ENCODE measurements at regions not wholly inside any gene's neighbourhood (a gene's known extent, or its start where the extent isn't known, plus 50 kb on each side); places are given as distances from the start of the nearest gene placed in this dataset.

DNA sequence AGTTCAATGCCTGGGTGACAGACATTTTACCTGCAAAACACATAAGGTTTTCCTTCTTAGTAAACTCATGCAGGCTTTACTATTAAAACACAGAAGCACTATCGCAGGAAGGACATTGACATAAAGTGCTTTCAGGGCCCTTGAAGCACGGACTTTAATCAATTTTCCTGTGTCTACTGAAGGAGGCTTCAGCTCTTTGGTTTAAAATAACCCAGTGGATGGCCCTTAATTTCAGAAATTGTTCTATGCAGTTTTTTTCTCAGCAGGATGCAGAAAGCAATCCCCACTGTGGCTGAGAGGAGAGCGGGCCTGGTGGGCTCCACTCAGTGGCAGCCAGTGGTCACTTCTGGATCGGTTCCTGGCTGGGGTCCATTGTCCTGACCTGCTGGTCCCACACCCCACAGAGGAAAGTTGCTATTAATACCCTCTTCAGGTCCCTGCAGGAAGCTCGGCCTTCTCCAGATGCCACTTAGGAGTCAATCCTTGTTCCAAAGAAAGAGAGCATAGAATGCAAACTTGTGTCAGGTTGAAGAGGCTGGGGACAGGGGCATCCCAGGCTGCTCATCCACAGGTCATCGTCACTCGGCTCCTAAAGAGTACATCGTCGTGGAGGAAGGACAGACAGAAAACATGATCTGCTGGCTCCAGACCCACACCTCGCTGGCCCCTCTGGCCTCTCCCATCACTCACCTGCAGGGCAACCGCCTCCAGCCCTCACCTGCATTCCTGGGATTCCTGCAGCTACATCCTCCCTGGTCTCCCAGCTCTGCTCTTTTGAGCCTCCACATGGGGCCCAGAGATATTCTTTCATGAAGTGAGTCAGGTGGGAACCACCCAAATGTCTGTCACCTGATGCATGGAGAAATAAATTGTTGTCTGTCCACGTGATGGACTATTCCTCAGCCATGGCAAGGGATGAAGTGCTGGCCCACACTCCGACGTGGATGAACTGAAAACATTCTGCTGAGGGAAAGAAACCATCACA lies 153.1 kb downstream of the PSMG1 start:
- Mint-ChIP-seq H3K27me3 (peaks cover 27 to 55% of the 10 kb centered on the region in 2 donors), H3K9me3 (no peaks in the 10 kb centered on the region)

DNA sequence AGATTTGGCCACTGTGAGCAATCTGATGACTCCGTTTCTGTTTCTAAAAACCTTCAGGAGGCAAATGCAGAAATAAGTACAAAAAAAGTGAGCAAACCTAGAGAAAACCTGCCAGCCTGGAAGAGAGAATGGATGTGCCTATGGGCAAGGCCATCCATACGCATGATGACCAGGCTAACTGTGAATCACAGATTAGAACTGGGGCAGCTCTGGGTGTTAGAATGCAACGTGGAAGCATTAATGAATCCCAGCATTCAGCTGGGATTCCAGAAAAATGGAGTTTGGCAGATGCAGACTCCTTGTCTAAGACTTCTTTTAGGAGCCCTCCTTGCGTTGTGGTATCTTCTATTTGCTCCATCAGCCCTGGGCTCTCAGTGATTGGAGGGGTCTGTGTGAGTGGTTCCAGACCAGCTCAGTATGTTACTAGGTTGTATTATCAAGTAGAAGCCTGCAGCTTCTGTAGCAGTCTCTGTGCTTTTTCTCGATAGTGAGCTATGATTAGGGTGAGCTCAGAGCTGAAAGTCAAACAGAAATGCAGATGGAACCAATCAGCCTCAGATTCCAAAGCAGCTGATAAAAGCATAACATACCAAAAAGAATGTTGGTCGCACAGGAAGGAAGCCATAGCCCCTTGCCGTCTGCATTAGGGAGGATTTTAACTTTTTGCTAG lies 154.0 kb downstream of the PSMG1 start:
- Mint-ChIP-seq H3K4me3 (no peak overlapping the region), H3K36me3 (ENCODE audit: insufficient read depth) (peaks cover 3% of the 10 kb centered on the region), H3K27me3 (peaks cover 26 to 51% of the 10 kb centered on the region in 2 donors), H3K9me3 (no peaks in the 10 kb centered on the region), H3K4me1 (ENCODE audit: low read depth in 2 of 2) (no peaks in the 10 kb centered on the region), H3K27ac (no peak overlapping the region)
- no peak for DNase-seq
- ATAC-seq (replicated peaks): no peak

More for the DNA sequence above, 153.1 kb downstream of the PSMG1 start:
- ATAC-seq (replicated peaks) (no peak), DNase-seq (no peak)
- no peaks in the 10 kb centered on the region for H3K4me1 Mint-ChIP-seq (ENCODE audit: low read depth in 2 of 2)
- no peak overlapping the region for H3K4me3 Mint-ChIP-seq
- peaks cover 3% of the 10 kb centered on the region for H3K36me3 Mint-ChIP-seq (ENCODE audit: insufficient read depth)
- no peak overlapping the region for H3K27ac Mint-ChIP-seq

DNA sequence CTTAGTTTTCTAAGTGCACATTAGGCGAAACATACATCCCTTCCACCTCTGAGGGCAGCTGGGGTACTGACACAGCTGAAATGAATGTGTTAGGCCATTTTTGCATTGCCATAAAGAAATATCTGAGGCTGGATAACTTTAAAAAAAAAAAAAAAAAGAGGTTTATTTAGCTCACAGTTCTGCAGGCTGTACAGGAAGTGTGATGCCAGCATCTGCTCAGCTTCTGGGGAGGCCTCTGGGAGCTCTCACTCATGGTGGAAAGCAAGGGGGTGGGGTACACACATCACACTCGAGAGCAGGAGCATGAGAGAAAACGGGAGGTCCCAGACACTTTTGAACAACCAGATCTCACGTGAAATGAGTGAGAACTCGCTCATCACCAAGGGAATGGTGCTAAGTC lies 158.1 kb downstream of the PSMG1 start:
- no peak for DNase-seq
- Mint-ChIP-seq H3K9me3 (no peaks in the 10 kb centered on the region), H3K4me1 (ENCODE audit: low read depth in 2 of 2) (no peaks in the 10 kb centered on the region), H3K36me3 (ENCODE audit: insufficient read depth) (peaks cover 3% of the 10 kb centered on the region), H3K27me3 (peaks cover 16 to 51% of the 10 kb centered on the region in 2 donors), H3K27ac (no peak overlapping the region), H3K4me3 (no peak overlapping the region)
- no peak for ATAC-seq (replicated peaks)

DNA sequence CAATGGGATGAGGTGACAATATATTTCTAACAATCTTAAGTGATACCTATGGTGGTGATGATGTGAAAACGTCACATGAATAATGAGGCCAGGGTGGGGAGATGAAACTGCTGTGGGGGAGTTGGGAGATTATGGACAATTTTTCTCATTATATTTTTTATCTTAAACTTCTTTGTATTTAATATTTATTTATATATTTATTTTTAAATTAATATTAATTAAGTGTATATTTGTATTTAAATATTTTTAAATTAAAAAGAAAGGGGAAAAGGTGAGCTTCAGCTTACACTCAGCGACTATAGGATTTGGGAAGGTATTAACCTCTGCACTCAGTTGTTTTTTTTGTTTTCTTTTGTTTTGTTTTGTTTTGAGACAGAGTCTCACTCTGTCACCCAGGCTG lies 158.7 kb downstream of the PSMG1 start:
- DNase-seq (no peak), ATAC-seq (replicated peaks) (no peak)
- H3K27ac Mint-ChIP-seq: no peak overlapping the region
- H3K27me3 Mint-ChIP-seq: peaks cover 20 to 56% of the 10 kb centered on the region in 2 donors
- H3K36me3 Mint-ChIP-seq (ENCODE audit: insufficient read depth): peaks cover 3% of the 10 kb centered on the region
- no peak overlapping the region for H3K4me3 Mint-ChIP-seq
- no peaks in the 10 kb centered on the region for H3K9me3 Mint-ChIP-seq
- H3K4me1 Mint-ChIP-seq (ENCODE audit: low read depth in 2 of 2): no peaks in the 10 kb centered on the region

DNA sequence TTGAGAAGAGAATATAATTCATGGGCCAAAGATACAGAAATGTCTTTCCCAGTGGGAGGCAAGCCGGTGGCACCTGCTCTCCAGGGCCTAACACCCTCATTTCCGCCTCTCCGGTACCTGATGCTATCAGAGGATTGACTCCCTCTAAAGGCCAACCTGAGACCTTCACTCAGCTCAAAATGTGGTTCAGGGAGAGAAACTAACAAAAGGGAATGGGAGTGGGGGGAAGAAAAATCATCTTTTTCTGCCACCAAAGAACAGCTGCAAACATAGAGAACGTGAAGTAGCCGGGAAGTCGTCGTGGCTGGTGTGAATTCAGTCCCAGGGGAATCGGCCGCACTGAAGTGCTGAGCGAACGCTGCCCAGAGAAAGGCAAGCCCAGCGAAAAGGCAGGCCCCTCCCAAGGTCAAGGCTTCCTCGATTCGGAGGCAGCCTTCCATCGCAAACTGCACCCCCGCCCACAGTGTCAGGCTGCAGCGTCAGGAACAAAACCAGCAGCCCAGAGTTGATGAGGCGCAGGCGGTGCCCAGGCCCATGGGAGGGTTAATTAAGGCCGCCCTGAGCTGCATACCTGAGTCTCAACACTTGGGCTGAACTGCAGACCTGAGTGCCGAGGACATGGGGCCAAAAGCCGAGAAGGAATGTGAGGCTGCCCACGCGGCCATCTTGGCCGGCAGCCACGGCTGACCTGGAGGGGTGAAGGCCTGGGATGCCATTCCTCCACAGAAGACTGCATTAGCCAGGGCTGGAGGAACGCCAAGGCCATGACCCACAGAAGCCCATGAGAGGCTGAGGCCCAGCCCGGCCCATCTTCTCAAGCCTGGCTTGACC lies 160.2 kb downstream of the PSMG1 start:
- Mint-ChIP-seq H3K4me1 (ENCODE audit: low read depth in 2 of 2) (no peaks in the 10 kb centered on the region), H3K27me3 (peaks cover 20 to 53% of the 10 kb centered on the region in 2 donors), H3K4me3 (no peak overlapping the region), H3K36me3 (ENCODE audit: insufficient read depth) (peaks cover 3% of the 10 kb centered on the region), H3K9me3 (no peaks in the 10 kb centered on the region), H3K27ac (no peak overlapping the region)
- DNase-seq: no peak
- no peak for ATAC-seq (replicated peaks)

DNA sequence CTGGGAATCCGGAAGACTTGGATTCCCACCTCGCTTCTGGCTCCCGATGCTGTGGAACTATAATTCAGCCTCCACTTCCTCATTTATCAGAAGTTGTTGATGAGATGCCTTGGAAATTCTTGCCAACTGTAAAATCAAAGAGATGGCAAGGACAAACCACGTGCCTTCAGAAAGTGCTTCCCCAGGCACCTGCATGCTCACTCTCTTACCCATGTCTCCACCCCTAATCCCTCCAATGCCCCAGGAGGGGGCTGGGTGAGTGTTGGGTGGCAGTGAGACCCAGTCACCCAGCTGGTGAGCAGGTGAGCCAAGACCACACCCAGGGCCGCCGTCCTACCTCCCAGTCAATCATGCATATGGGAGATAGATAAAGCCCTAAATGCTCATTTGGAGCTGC lies 160.8 kb downstream of the PSMG1 start:
- ATAC-seq (replicated peaks) (no peak), DNase-seq (no peak)
- Mint-ChIP-seq H3K4me1 (ENCODE audit: low read depth in 2 of 2) (no peaks in the 10 kb centered on the region), H3K36me3 (ENCODE audit: insufficient read depth) (peaks cover 3% of the 10 kb centered on the region), H3K4me3 (no peak overlapping the region), H3K9me3 (no peaks in the 10 kb centered on the region), H3K27me3 (peaks cover 20 to 47% of the 10 kb centered on the region in 2 donors), H3K27ac (no peak overlapping the region)

DNA sequence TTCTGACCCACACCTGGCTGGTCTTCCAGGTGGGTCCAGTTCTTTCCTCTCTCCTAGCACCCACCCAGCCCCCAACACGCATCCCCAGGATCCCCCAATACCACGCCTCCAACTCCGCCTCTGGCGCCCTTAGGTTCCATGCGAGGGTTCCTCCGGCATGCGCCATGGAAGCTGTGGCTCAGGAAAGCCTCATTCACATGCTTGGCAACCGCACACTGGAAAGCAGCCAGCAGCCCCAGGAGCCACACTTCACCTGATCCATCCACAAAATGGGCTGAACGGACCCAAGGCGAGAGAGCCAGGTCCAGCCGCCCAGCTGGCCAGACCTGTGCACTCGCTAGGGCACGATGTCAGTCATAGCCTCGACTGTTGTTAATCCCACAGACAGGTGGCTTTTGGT lies 161.2 kb downstream of the PSMG1 start:
- peaks cover 20 to 46% of the 10 kb centered on the region in 2 donors for H3K27me3 Mint-ChIP-seq
- no peaks in the 10 kb centered on the region for H3K9me3 Mint-ChIP-seq
- ATAC-seq (replicated peaks): no peak
- H3K4me3 Mint-ChIP-seq: no peak overlapping the region
- no peak for DNase-seq
- peaks cover 3% of the 10 kb centered on the region for H3K36me3 Mint-ChIP-seq (ENCODE audit: insufficient read depth)
- no peak overlapping the region for H3K27ac Mint-ChIP-seq
- no peaks in the 10 kb centered on the region for H3K4me1 Mint-ChIP-seq (ENCODE audit: low read depth in 2 of 2)

DNA sequence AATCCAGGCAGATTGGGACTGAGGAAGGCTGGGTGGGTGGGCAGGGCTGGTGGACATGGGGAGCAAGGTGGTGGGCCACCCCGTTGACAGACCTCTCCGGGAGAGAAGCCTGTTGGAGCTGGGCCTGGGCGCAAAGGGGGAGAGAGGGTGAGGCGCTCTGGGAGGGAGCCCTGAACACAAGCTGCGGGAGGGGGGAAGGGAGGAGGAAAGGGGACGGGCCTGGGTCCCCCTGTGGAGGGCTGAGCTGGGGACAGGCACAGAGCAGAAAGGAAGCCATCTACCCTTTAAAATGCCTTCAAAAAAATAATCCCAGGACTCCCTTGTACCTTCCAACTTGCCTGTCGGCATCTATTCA lies 161.8 kb downstream of the PSMG1 start:
- H3K4me1 Mint-ChIP-seq (ENCODE audit: low read depth in 2 of 2): no peaks in the 10 kb centered on the region
- no peak for DNase-seq
- no peak overlapping the region for H3K4me3 Mint-ChIP-seq
- no peak for ATAC-seq (replicated peaks)
- no peaks in the 10 kb centered on the region for H3K9me3 Mint-ChIP-seq
- no peak overlapping the region for H3K27ac Mint-ChIP-seq
- peaks cover 20 to 46% of the 10 kb centered on the region in 2 donors for H3K27me3 Mint-ChIP-seq
- peaks cover 3% of the 10 kb centered on the region for H3K36me3 Mint-ChIP-seq (ENCODE audit: insufficient read depth)

DNA sequence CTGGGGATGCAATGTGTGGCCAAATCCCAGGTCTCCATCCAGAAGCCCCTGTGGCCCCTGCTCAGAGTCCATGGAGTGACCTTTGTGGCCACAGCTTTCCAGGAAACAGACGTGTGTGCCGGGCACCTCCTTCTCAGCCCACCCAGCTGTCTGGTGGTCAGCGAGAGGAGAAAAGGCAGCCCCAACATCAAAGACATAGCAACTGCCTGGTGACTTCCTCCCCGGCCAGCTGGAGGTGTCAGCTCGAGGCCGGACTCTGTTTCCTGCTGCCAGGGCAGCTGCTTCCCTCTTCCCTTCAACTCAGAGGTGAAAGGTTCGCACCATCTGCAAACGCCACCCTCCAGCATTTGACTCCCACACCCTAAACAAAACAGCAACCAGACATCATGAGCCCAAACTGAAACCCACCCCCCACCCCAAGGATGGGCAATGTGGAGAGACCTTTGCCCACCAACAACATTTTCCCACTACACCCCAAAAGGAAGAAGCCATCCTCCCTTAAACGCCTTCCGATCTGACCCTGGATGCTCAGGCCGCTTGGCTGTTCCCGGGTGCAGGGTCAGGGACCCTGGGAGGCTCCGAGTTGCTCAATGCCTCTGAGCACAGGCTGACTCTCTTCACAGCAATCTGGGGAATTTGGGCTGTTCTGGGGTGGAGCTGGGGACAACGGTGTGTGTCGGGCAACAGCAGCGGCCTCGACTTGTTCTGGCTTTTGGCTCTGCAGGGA lies 162.3 kb downstream of the PSMG1 start:
- Mint-ChIP-seq H3K27ac (no peak overlapping the region), H3K4me3 (no peak overlapping the region), H3K36me3 (ENCODE audit: insufficient read depth) (peaks cover under 1% of the 10 kb centered on the region), H3K9me3 (no peaks in the 10 kb centered on the region), H3K27me3 (peaks cover 20 to 46% of the 10 kb centered on the region in 2 donors), H3K4me1 (ENCODE audit: low read depth in 2 of 2) (no peaks in the 10 kb centered on the region)
- ATAC-seq (replicated peaks) (no peak), DNase-seq (no peak)

DNA sequence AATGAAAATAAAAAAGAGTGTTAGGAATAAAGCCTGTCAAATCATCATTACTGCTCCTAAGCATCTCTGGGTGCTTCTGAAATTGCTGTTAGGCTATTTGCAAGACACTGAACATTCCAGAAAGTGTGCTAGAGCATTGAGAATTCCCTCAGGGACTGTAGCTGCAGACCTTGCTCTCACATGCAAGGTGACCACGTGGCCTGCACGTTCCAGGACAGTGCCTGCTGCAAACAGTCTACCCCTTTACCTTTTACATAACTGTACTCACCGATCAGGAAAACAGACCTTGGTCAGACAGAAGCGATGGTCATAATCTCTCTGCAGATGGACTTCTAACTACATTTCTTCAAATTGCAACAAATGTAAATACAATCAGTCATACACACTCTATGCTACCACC lies 164.5 kb downstream of the PSMG1 start:
- no peak overlapping the region for H3K4me3 Mint-ChIP-seq
- H3K27me3 Mint-ChIP-seq: peaks cover 28 to 46% of the 10 kb centered on the region in 2 donors
- H3K27ac Mint-ChIP-seq: no peak overlapping the region
- DNase-seq (no peak), ATAC-seq (replicated peaks) (no peak)
- no peaks in the 10 kb centered on the region for H3K4me1 Mint-ChIP-seq (ENCODE audit: low read depth in 2 of 2)
- H3K36me3 Mint-ChIP-seq (ENCODE audit: insufficient read depth): no peaks in the 10 kb centered on the region
- H3K9me3 Mint-ChIP-seq: no peaks in the 10 kb centered on the region

DNA sequence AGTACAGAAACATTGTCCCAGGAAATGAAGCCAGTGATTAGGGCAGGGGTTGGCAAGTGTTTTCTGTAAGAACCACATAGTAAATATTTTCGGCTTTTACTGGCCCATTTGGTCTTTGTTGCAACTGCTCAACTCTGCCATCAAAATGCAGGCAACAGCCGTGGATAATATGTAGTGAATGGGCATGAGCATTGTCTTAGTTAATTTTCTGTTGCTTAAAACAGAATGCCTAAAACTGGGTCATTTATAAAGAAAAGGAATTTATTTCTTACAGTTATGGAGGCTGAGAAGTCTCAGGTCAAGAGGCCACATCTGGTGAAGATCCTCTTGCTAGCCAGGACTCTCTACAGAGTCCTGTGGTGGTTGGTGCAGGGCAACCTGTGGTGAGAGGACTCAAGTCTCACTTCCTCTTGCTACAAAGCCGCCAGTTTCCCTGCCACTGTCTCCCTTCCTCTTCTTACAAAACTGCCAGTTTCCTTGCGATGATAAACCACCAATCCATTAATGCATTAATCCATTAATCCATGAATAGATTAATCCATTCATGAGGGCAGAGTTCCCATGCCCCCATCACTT lies 166.4 kb downstream of the PSMG1 start:
- H3K9me3 Mint-ChIP-seq: no peaks in the 10 kb centered on the region

DNA sequence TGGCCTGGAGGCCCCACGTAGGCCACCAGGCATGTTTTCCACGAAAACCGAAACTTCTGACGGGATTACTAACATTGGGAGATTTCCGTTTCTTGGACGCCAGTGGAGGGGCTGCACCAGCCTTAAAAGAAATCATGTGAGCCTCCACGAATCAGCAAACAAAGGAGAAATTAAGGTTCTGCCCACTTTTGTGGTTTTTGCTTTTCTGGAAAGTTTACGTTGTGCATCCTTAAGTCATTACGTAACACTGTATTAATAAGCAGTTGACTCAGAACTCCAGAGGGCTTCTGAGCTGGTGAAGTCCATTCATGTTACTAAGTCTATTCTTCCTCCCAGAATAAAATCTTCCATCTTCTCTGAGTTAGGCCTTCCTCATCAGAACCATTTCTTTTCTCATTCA lies 168.5 kb downstream of the PSMG1 start:
- no peak for DNase-seq
- no peaks in the 10 kb centered on the region for H3K9me3 Mint-ChIP-seq
- no peak overlapping the region for H3K27ac Mint-ChIP-seq
- peaks cover 14 to 23% of the 10 kb centered on the region in 2 donors for H3K27me3 Mint-ChIP-seq
- no peaks in the 10 kb centered on the region for H3K4me1 Mint-ChIP-seq (ENCODE audit: low read depth in 2 of 2)
- no peak overlapping the region for H3K4me3 Mint-ChIP-seq
- H3K36me3 Mint-ChIP-seq (ENCODE audit: insufficient read depth): no peaks in the 10 kb centered on the region
- ATAC-seq (replicated peaks): no peak

More for the DNA sequence above, 166.4 kb downstream of the PSMG1 start:
- H3K4me1 Mint-ChIP-seq (ENCODE audit: low read depth in 2 of 2): no peaks in the 10 kb centered on the region
- DNase-seq (no peak), ATAC-seq (replicated peaks) (peak; percentile 37)
- no peak overlapping the region for H3K4me3 Mint-ChIP-seq
- peaks cover 23 to 33% of the 10 kb centered on the region in 2 donors for H3K27me3 Mint-ChIP-seq
- no peaks in the 10 kb centered on the region for H3K36me3 Mint-ChIP-seq (ENCODE audit: insufficient read depth)
- H3K27ac Mint-ChIP-seq: no peak overlapping the region
